GM21381 (cell line): ENCODE measurements at regions not wholly inside any gene's neighbourhood (a gene's known extent, or its start where the extent isn't known, plus 50 kb on each side); places are given as distances from the start of the nearest gene placed in this dataset.

ENCODE experiments used
- ATAC-seq: cut with Tn5 transposase; IDR thresholded peaks from one replicate; pipeline ENCODE4 v1.9.1; 2021; ENCODE audit warnings: mild to moderate bottlenecking, moderate library complexity; ENCODE audit not compliant: unreplicated experiment

DNA sequence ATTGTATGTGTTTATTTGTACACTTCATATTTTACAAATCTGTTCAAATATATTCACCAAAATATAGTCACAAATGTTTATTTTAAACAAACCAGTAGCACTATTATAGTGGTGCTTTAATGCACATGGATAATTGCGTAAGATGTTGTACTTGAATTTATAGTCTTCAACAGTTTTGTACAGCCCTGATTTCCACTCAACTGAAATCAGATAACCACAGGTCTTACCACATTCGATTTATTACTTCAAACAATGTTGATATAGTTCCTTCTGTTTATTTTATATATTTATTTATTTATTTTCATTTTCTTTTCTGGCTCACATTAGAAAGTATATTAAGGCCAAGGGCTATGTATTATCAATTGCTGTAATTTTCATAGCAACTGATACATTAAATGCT lies 99.4 kb upstream of the ZNF804A start:
- ATAC-seq = no peak

DNA sequence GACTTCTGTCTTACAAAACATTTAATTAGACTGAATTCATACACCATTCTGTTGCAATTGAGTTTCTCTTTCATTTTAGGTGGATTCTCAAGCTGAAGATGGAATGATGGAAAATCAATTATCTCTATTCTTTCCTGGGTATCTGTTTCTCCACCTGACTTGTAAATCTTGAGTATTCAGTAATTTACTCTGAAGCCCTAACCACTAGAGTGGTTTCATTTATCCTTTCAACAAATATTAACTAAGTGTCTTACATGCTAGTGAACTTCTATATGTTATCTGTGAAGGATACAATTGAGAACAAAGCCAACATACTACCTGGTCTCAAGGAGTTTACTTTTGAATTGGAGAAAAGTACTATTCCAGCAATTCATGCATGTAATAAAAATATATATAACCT lies 94.1 kb upstream of the ZNF804A start:
- ATAC-seq = no peak

DNA sequence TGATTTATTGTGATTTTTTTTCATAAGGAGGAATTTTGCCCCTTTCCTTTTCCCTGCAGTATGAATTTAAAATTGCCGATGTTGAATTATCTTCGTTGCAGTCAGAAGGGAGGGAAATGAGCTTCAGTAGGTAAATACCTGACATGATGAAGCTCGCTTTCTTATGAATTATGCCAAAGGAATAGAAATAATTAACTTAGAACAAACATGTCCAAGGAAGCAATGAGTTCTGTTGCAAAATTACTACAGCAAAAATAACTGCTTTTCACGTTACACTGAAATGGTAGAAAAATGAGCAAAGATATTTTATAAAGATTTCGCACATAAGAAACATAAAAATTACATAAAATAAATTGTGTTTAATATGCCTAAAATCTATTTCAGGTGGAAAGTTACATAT lies 91.1 kb upstream of the ZNF804A start:
- ATAC-seq = no peak

DNA sequence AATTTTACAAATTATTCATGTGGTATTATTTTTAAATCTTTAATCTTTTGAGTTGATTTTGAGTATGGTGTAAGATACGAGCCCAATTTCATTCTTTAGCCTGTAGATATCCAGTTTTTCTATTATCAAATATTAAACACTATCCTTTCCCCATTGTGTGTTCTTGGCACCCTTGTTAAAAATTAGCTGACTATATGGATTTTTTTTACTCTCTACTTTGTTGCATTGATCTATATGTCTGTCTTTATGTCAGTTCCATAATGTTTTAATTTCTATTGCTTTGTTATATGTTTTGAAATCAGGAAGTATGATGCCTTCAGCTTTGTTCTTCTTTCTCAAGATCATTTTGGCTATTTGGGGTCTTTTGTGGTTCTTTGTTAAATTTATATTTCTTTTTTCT lies 80.9 kb upstream of the ZNF804A start:
- ATAC-seq = no peak

DNA sequence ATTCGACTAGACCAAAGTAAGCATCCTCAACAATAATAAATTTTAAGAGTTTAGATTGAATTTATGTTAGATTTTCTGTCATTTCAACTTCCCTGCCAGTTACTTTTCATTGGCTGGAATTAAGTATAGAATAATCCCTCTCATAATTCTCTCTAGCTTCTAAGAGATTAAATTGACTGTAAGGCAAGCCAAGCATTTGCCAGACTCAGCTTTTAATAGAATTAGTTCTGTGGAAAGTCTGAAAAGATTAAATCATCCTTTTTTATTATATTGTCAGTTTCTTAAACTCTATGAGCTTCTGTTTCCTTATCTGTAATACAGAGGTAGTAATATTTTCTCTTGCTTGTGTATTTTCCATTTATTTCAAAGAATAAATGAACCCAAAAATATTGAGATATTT lies 77.9 kb upstream of the ZNF804A start:
- ATAC-seq = no peak

DNA sequence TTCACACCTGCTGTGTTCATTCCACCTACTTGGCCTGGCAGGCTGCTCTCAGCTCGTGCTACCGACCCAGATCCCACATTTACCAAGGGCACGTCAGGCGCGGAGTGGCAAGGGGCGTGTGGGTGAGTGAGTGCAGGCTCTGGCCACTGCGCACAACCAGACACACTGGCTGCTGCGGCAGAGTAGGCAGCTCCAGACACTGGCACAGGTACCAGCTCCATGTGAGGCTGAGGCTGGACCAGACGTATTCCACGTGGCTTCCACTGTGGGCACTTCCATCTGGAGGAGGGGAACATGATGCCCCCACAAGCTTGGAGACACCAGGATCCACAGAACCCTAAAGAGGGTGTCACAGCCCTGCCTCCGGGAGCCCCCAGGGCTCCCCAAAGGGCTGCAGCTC lies 74.6 kb upstream of the ZNF804A start:
- ATAC-seq = no peak

DNA sequence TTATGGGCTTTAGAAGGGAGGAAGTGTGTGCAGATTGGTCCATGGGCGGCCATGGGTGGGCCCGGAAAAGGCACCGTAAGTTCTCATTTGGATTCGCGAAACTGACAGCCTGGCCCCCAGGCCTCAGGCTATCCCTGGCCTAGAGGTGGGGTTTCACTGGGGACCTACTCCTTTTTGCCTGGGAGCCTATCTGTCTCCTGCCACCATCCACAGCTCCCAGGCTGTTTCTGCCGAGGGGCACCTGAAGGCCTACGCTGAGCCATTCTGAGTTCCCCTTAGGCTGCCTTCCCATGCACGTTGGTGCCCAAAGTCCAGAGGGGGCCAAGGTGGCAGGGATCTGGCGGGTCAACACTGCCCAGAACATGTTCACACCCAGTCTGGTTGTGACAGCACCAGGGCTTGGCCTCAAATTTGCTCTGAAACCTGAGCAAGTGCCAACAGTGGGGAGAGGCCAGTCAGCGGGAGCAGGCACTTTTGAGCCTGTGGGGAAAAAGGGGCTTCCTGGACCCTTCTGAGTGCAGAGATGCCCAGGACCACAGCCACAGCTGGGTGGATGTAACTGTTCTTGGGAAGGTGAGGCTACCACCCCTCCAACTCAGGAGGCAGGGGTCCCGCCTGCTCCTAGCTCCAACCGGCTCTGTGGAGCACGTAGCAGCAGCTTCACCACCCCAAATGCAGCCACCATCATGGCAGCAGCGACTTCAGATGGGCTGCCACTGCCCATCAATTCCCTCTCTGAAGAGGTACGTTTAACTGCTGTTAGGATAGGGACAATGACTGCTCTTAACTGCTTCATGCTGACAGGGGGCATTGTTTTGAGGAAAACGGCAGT lies 73.6 kb upstream of the ZNF804A start:
- ATAC-seq = no peak

DNA sequence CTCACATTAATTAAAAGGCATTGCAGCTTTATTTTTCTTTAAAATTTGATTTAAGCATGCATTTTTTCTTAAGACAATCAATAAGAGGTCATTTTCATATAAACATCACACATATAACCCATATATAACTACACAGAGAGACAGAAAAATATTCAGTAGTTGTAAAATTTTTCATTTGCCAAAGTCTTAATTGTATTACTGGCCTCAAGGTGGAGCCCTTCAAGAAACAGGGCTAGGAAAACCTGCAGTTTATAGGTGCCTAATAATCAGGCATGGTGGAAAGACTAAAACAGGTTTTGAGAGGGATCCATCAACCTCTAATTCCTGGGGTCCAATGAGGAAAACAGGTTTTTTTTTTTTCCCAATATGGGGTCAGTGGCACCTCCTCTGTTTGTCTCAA lies 71.3 kb upstream of the ZNF804A start:
- no peak for ATAC-seq

DNA sequence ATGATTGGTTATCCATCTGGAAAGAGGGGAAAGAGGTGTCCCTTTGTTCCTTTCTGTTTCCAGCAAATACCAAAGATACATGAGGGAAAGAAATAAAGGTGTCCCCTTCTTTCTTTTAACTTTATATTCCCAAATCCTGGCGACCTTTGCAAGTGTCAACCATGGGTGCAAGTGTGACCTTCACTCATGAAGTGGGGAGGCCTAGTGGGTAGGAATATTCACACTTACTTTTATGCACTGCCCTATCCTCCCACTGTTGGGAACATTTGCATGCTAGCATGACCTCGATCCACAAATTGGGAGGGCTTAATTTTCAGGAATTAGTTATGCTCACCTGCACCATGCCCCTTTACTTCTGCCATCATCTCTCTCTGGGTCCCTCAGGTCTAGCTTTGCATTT lies 70.2 kb upstream of the ZNF804A start:
- ATAC-seq = no peak

DNA sequence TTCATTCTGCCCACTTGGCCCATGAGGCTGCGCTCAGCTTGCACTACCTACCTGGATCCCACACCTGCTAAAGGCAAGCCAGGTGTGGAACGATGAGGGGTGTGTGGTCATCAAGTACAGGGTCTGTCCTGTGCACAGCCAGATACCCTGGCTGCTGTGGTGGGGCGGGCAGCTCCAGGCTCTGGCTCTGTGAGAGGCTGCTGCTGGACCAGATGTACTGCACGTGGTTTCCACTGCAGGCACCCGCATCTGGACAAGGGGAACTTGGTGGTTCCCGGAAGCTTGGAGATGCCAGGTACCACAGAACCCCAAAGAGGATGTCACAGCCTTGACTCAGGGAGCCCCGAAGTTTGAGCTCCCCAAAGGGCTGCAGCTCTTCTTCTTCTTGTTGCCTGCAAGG lies 68.1 kb upstream of the ZNF804A start:
- no peak for ATAC-seq

DNA sequence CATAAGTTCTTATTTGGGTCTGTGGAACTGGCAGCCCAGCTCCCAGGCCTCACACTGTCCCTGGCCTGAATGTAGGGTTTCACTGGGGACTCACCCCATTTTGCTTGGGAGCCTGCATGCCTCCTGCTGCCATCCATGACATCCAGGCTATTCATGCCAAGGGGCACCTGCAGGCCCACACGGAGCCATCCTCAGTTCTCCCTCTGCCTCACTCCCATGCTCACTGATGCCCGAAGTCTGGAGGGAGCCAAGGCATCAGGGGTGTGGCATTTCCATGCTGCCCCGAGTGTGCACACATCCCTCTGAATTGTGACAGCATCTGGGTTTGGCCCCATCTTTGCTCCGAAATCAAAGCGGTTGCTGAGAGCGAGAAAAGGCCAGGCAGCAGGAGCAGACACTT lies 67.4 kb upstream of the ZNF804A start:
- no peak for ATAC-seq

DNA sequence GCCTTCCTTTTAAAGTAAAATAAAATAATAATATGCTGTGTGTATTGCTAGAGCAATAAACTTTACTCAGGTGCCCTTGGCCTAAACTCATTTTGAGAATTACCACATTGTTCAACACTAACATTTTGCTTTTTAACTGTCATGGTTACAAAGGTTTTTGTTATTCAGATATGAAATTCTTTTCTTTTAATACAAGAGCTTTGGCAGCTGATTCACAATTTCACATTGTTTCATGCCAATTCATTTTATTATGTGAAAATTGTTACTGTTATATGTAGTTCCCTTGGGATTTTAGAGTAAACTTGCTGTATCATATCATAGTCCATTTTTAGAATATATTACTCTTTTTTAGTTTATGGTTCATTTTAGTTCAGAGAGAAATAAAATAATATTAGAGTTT lies 65.8 kb upstream of the ZNF804A start:
- no peak for ATAC-seq

DNA sequence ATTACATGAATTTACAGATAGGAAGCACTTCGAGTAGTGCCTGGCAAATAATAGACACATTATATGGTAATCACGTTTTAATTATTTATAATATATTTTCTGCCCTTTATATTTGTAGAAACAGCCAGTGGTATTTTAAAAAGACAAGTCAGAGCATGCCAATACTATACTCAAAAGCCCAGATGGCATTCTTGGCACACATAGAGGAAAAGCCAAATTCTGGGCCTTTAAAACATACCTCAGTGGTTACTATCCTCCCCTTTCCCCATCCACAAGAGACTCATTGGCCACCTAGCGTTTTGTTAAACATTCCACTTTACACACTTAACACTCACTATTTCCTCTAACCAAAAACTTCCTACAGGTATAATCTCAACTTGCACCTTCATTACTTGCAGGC lies 63.3 kb upstream of the ZNF804A start:
- ATAC-seq = no peak

DNA sequence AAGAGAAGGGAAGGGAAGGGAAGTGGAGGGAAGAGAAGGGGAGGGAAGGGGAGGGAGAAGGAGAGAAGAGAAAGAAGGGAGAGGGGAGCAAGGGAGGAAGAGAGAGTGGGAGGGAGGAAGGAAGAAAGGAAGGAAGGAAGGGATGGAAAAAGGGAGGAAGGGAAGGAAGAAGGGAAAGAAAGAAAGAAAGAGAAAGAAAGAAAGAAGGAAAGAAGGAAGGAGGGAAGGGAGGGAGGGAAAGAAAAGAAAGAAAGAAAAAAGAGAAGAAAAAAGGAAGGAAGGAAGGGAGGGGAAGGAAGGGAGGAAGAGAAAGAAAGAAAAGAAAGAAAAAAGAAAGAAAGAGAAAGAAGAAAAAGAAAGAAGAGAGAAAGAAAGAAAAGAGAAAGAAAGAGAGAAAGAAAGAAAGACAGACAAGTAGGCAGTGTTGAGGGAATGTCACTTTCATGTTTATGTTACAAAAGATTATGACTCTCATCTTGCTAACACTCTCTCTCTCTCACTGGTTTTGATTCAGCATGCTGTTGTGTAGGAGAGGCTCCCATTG lies 58.0 kb upstream of the ZNF804A start:
- ATAC-seq = no peak

DNA sequence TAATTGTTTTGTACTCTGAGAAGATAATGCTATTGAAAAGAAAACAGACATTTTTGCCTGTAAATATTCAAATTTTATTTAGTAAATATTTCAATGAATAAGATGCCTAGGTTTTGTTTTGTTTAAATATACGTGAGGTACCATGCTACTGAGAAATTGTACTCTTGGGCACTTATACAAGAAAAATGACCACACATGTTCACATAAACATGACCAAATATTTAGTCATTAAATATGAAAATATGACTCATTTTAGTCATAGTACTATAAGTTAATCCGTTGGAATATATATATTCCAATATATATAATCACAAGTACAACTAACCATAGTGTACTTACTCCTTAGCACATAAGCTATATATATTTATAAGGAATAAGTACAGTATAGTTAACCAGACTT lies 56.7 kb upstream of the ZNF804A start:
- no peak for ATAC-seq

DNA sequence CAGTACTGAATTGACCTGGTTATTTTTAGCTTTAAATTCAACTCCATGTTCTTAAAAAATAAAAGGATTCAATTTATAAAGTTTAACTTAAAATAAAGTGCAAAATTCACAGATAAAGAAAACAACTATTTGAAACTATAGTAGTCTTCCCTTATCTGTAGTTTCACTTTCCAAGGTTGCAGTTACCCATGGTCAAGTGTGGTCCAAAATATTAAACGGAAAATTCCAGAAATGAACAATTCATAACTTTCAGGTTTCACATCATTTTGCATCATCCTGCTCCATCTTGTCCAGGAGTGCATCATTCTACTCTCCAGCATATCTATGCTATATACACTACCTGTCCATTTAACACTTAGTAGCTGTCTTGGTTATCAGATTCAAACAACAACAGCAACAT lies 54.5 kb upstream of the ZNF804A start:
- no peak for ATAC-seq
